Thoracic aorta (tissue), 2 donors: ENCODE measurements at regions not wholly inside any gene's neighbourhood (a gene's known extent, or its start where the extent isn't known, plus 50 kb on each side); places are given as distances from the start of the nearest gene placed in this dataset.

ENCODE experiments used
- ATAC-seq: fragments of 150-250 bp; one replicate; pipeline ENCODE4 v1.8.0; 2017; ENCODE audit warnings: low read depth; ENCODE audit not compliant: insufficient number of reproducible peaks, low FRiP score
- DNase-seq: peaks from one replicate; pipeline ENCODE4 v3.0.0-alpha.2; 2020; ENCODE audit warnings: low spot score
- H3K27ac ChIP-seq, 2 donors: fragments of 200-600 bp; sonication (generic); 1 replicate in 1 of 2; 2 replicates in 1 of 2; pipeline ENCODE4 v1.5.1; 2016; ENCODE audit warnings: mild to moderate bottlenecking in 2 of 2, moderate library complexity in 2 of 2
- H3K27me3 ChIP-seq: fragments of 200-600 bp; sonication (generic); replicated peaks from 2 replicates; pipeline ENCODE4 v1.6.0; 2016; ENCODE audit warnings: mild to moderate bottlenecking; ENCODE audit not compliant: insufficient read depth
- H3K36me3 ChIP-seq: fragments of 200-600 bp; sonication (generic); one replicate; pipeline ENCODE4 v1.5.1; 2016
- H3K4me1 ChIP-seq, 2 donors: fragments of 200-600 bp; sonication (generic); 1 replicate in 1 of 2; 2 replicates in 1 of 2; pipeline versions ENCODE4 v1.5.1 to v1.6.0; 2016; ENCODE audit warnings: low read depth in 2 of 2, mild to moderate bottlenecking in 1 of 2; ENCODE audit not compliant: control insufficient read depth in 1 of 2
- H3K4me3 ChIP-seq: fragments of 200-600 bp; sonication (generic); 2 replicates; pipeline ENCODE4 v1.5.1; 2016; ENCODE audit warnings: mild to moderate bottlenecking
- H3K9me3 ChIP-seq: fragments of 200-600 bp; sonication (generic); 2 replicates; pipeline ENCODE4 v1.5.1; 2016
- CTCF ChIP-seq: fragments of 200-600 bp; sonication (generic); IDR thresholded peaks from one replicate; pipeline ENCODE4 v1.5.1; 2019; ENCODE audit warnings: antibody characterized with exemption

- Histone ChIP-seq H3K4me3 (no peak overlapping the region), H3K27me3 (no peaks in the 10 kb centered on the region), H3K9me3 (no peaks in the 10 kb centered on the region), H3K4me1 (no peaks in the 10 kb centered on the region), H3K27ac (no peak overlapping the region), H3K36me3 (no peaks in the 10 kb centered on the region)
- DNase-seq, result no peak
- no peak for TF ChIP-seq CTCF
- no peak for ATAC-seq
These were observed 101.0 kb upstream of the PDE1C start for GRCh38 chr7:32171248-32171647.

GRCh38 chr7:32170838-32171237 lies 100.6 kb upstream of the PDE1C start:
- no peaks in the 10 kb centered on the region for H3K36me3 ChIP-seq
- H3K4me1 ChIP-seq, result no peaks in the 10 kb centered on the region
- DNase-seq, result no peak
- no peaks in the 10 kb centered on the region for H3K27me3 ChIP-seq
- ATAC-seq, result no peak
- H3K4me3 ChIP-seq, result no peak overlapping the region
- no peak for TF ChIP-seq CTCF
- no peaks in the 10 kb centered on the region for H3K9me3 ChIP-seq
- H3K27ac ChIP-seq, result no peak overlapping the region

GRCh38 chr7:32169228-32169627 lies 99.0 kb upstream of the PDE1C start:
- ATAC-seq (no peak), DNase-seq (no peak)
- H3K4me3 ChIP-seq, result no peak overlapping the region
- H3K27me3 ChIP-seq, result no peaks in the 10 kb centered on the region
- no peak overlapping the region for H3K27ac ChIP-seq
- H3K4me1 ChIP-seq, result no peaks in the 10 kb centered on the region
- H3K9me3 ChIP-seq, result no peaks in the 10 kb centered on the region
- no peaks in the 10 kb centered on the region for H3K36me3 ChIP-seq
- TF ChIP-seq CTCF, result no peak

GRCh38 chr7:32167815-32168214 lies 97.6 kb upstream of the PDE1C start:
- no peaks in the 10 kb centered on the region for H3K9me3 ChIP-seq
- DNase-seq, result no peak
- ATAC-seq, result no peak
- H3K4me1 ChIP-seq, result peaks cover 5 to 12% of the 10 kb centered on the region in 2 donors
- H3K27me3 ChIP-seq, result no peaks in the 10 kb centered on the region
- H3K36me3 ChIP-seq, result no peaks in the 10 kb centered on the region
- no peak overlapping the region for H3K4me3 ChIP-seq
- no peak for TF ChIP-seq CTCF
- H3K27ac ChIP-seq, result no peak overlapping the region

- ATAC-seq (no peak), DNase-seq (no peak)
- peaks cover 10 to 18% of the 10 kb centered on the region in 2 donors for H3K4me1 ChIP-seq
- H3K27ac ChIP-seq, result no peak overlapping the region
- TF ChIP-seq CTCF, result no peak
- H3K4me3 ChIP-seq, result no peak overlapping the region
- no peaks in the 10 kb centered on the region for H3K9me3 ChIP-seq
- no peaks in the 10 kb centered on the region for H3K27me3 ChIP-seq
- H3K36me3 ChIP-seq, result no peaks in the 10 kb centered on the region
These were observed 97.0 kb upstream of the PDE1C start for GRCh38 chr7:32167256-32167655.
